ENCODE measurements at regions not wholly inside any gene's neighbourhood (a gene's known extent, or its start where the extent isn't known, plus 50 kb on each side); places are given as distances from the start of the nearest gene placed in this dataset.

DNA sequence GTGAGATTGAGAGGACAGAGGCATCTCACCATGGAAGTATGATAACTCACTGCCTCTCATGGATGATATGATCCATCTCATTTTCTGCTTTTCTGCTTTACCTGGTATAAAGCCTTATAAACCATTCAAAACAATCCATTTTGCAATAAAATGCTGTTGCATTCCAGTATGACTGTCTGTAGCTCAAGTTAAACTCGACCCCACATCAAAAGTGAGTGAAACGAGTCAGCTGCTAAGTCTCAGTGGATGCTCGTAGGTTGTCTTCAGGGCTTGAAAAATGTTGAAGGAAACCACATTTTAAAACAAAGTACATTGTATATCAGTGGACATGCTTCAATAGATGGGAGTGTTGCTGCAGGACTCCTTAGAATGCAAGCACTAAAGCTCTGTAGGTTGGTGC lies 839.0 kb downstream of the TUSC7 start:
- Histone ChIP-seq H2AFZ (ENCODE audit: low read length) (no peak overlapping the region), H3K9me3 (ENCODE audit: low read length) (0 out of 2 replicates have a peak, but pooled peaks cover 12% of the 10 kb centered on the region), H3K36me3 (ENCODE audit: low read depth, low read length) (no peaks in the 10 kb centered on the region), H3K4me2 (ENCODE audit: low read length) (peak overlapping the region; percentile 24; the same call in 1 of the 2 replicates), H3K9ac (ENCODE audit: low read length) (no peak overlapping the region), H3K4me1 (ENCODE audit: insufficient read depth, low read length) (peaks cover 19% of the 10 kb centered on the region; the same call in 1 of the 2 replicates), H4K20me1 (ENCODE audit: low read length) (no peaks in the 10 kb centered on the region), H3K27ac (ENCODE audit: low read length) (0 out of 2 replicates have a peak overlapping the region, but pooled peaks have one; percentile 11), H3F3A (ENCODE audit: low read length, unreplicated experiment) (no peaks in the 10 kb centered on the region), H3K27me3 (ENCODE audit: low read length) (no peaks in the 10 kb centered on the region), H3K4me3 (ENCODE audit: low read length) (no peak overlapping the region), H3K79me2 (ENCODE audit: low read length) (no peaks in the 10 kb centered on the region), H3K9me2 (replicated peaks; ENCODE audit: low read length) (no peaks in the 10 kb centered on the region)
- no peak for ATAC-seq
- no peak for DNase-seq
- TF ChIP-seq, protein P1, sequence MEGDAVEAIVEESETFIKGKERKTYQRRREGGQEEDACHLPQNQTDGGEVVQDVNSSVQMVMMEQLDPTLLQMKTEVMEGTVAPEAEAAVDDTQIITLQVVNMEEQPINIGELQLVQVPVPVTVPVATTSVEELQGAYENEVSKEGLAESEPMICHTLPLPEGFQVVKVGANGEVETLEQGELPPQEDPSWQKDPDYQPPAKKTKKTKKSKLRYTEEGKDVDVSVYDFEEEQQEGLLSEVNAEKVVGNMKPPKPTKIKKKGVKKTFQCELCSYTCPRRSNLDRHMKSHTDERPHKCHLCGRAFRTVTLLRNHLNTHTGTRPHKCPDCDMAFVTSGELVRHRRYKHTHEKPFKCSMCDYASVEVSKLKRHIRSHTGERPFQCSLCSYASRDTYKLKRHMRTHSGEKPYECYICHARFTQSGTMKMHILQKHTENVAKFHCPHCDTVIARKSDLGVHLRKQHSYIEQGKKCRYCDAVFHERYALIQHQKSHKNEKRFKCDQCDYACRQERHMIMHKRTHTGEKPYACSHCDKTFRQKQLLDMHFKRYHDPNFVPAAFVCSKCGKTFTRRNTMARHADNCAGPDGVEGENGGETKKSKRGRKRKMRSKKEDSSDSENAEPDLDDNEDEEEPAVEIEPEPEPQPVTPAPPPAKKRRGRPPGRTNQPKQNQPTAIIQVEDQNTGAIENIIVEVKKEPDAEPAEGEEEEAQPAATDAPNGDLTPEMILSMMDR (conservative IDR thresholded peaks at IDR 0.05; ENCODE audit: low read depth, low read length): no peak
- TF ChIP-seq EZH2 (IDR thresholded peaks at IDR 0.05; ENCODE audit: low read length, unreplicated experiment) (no peak), EZH2phosphoT487 (IDR thresholded peaks at IDR 0.05; ENCODE audit: borderline replicate concordance, low read length) (no peak)
- BruUV-seq (replicated peaks): no TSS peak
- POLR2A ChIA-PET (ENCODE audit: unreplicated experiment): no interaction called here
- intact Hi-C loops (cut with micrococcal nuclease): no loop called here
- CTCF ChIA-PET: no interaction called here

DNA sequence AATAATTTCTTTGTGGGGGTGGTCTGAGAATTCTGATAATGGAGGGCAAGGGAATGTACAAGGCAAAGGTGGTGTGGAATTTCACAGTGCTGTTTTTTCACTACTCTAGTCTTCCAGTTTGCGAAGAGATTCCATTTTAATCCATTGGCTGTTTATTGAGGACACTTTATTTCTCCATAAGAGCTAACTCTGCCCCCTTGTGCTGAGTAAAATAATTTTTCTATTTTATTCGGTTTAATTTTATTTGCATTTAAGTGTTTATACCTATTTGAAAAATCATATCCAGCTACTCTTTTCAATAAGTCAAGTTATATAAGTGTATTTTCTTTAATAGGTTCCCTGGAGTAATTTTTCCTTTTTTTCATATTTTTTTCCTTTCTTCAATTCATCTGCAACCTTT lies 840.1 kb downstream of the TUSC7 start:
- Histone ChIP-seq H2AFZ (ENCODE audit: low read length) (no peak overlapping the region), H4K20me1 (ENCODE audit: low read length) (no peaks in the 10 kb centered on the region), H3K36me3 (ENCODE audit: low read depth, low read length) (no peaks in the 10 kb centered on the region), H3F3A (ENCODE audit: low read length, unreplicated experiment) (no peaks in the 10 kb centered on the region), H3K4me2 (ENCODE audit: low read length) (no peak overlapping the region), H3K9me2 (replicated peaks; ENCODE audit: low read length) (no peaks in the 10 kb centered on the region), H3K4me3 (ENCODE audit: low read length) (no peak overlapping the region), H3K27ac (ENCODE audit: low read length) (no peak overlapping the region), H3K4me1 (ENCODE audit: insufficient read depth, low read length) (peaks cover 19% of the 10 kb centered on the region; the same call in 1 of the 2 replicates), H3K27me3 (ENCODE audit: low read length) (no peaks in the 10 kb centered on the region), H3K9ac (ENCODE audit: low read length) (no peak overlapping the region), H3K79me2 (ENCODE audit: low read length) (no peaks in the 10 kb centered on the region), H3K9me3 (ENCODE audit: low read length) (peaks cover 16% of the 10 kb centered on the region; the same call in 1 of the 2 replicates)
- TF ChIP-seq, protein P1 (conservative IDR thresholded peaks at IDR 0.05; ENCODE audit: low read depth, low read length): peak; percentile 37; the same call in 1 of the 2 replicates
- no peak for TF ChIP-seq EZH2 (IDR thresholded peaks at IDR 0.05; ENCODE audit: low read length, unreplicated experiment)
- intact Hi-C loops (cut with micrococcal nuclease): no loop called here
- ATAC-seq: no peak
- ChIA-PET POLR2A (ENCODE audit: unreplicated experiment) (no interaction called here), CTCF (no interaction called here)
- peak; percentile 13 for DNase-seq
- no TSS peak for BruUV-seq (replicated peaks)

DNA sequence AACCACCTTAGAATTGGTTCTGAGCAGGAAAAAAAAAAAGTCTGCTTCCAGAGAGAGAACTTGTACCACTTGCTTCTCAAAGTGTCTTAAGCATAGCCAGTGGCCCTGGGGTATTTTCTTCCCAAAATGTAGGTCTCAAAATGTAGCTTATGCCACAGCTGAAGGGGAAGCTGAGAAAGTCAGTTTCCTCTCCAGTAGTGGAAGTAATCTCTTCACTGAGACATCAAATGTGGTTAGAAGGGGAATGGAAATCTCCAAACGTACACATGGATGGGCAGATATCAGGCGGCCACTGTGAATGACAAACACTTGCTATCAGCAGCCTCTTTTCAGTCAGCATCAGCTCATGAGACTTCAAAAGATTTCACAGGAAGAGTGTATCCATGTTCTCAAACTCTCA lies 841.2 kb downstream of the TUSC7 start:
- H3K9ac ChIP-seq (ENCODE audit: low read length): no peak overlapping the region
- H3K4me1 ChIP-seq (ENCODE audit: insufficient read depth, low read length): peaks cover 19% of the 10 kb centered on the region; the same call in 1 of the 2 replicates
- H3K4me2 ChIP-seq (ENCODE audit: low read length): no peak overlapping the region
- H4K20me1 ChIP-seq (ENCODE audit: low read length): no peaks in the 10 kb centered on the region
- no TSS peak for BruUV-seq (replicated peaks)
- H3K9me2 ChIP-seq (replicated peaks; ENCODE audit: low read length): no peaks in the 10 kb centered on the region
- H3K27me3 ChIP-seq (ENCODE audit: low read length): no peaks in the 10 kb centered on the region
- intact Hi-C loops (cut with micrococcal nuclease): no loop called here
- CTCF ChIA-PET: no interaction called here
- H3K36me3 ChIP-seq (ENCODE audit: low read depth, low read length): no peaks in the 10 kb centered on the region
- H3K27ac ChIP-seq (ENCODE audit: low read length): no peak overlapping the region
- H3K79me2 ChIP-seq (ENCODE audit: low read length): no peaks in the 10 kb centered on the region
- POLR2A ChIA-PET (ENCODE audit: unreplicated experiment): no interaction called here
- H2AFZ ChIP-seq (ENCODE audit: low read length): no peak overlapping the region
- DNase-seq (no peak), ATAC-seq (no peak)
- TF ChIP-seq EZH2 (IDR thresholded peaks at IDR 0.05; ENCODE audit: low read length, unreplicated experiment) (no peak), EZH2phosphoT487 (IDR thresholded peaks at IDR 0.05; ENCODE audit: borderline replicate concordance, low read length) (no peak)
- TF ChIP-seq, protein P1 (conservative IDR thresholded peaks at IDR 0.05; ENCODE audit: low read depth, low read length): no peak
- H3F3A ChIP-seq (ENCODE audit: low read length, unreplicated experiment): no peaks in the 10 kb centered on the region
- peaks cover 17% of the 10 kb centered on the region; the same call in 1 of the 2 replicates for H3K9me3 ChIP-seq (ENCODE audit: low read length)
- no peak overlapping the region for H3K4me3 ChIP-seq (ENCODE audit: low read length)

All from PC-3 (cell line).